ENCODE measurements at regions not wholly inside any gene's neighbourhood (a gene's known extent, or its start where the extent isn't known, plus 50 kb on each side); places are given as distances from the start of the nearest gene placed in this dataset.

DNA sequence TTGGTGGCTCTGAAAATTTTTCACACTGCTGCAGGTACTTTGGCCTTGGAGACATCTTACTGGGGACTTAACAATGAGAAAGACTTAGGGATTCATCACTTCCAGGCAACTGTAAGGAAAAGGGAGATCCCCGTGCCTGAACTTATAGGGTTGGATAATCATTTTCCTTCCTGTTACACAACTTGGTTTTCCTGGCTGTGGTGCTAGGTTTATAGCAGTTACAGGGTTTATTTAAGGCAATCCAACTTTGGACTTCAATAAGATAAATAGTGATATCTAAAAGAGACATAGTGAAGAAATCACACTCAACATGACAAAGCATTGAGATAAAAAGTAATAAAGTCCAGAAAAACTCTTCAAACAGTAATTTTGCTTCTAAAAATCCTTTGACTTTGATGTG lies 70.2 kb upstream of the RAPH1 start:
- DNase-seq (ENCODE audit: extremely low spot score, unreplicated experiment), result no peak
- no peaks in the 10 kb centered on the region for H3K27me3 Mint-ChIP-seq
- TF ChIP-seq, protein P1, sequence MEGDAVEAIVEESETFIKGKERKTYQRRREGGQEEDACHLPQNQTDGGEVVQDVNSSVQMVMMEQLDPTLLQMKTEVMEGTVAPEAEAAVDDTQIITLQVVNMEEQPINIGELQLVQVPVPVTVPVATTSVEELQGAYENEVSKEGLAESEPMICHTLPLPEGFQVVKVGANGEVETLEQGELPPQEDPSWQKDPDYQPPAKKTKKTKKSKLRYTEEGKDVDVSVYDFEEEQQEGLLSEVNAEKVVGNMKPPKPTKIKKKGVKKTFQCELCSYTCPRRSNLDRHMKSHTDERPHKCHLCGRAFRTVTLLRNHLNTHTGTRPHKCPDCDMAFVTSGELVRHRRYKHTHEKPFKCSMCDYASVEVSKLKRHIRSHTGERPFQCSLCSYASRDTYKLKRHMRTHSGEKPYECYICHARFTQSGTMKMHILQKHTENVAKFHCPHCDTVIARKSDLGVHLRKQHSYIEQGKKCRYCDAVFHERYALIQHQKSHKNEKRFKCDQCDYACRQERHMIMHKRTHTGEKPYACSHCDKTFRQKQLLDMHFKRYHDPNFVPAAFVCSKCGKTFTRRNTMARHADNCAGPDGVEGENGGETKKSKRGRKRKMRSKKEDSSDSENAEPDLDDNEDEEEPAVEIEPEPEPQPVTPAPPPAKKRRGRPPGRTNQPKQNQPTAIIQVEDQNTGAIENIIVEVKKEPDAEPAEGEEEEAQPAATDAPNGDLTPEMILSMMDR (conservative IDR thresholded peaks at IDR 0.05), result no peak
- H3K27ac Mint-ChIP-seq, result no peak overlapping the region
- no peaks in the 10 kb centered on the region for H3K36me3 Mint-ChIP-seq
- peaks cover 5% of the 10 kb centered on the region for H3K4me1 Mint-ChIP-seq (ENCODE audit: unreplicated experiment)
- H3K9me3 Mint-ChIP-seq, result no peaks in the 10 kb centered on the region
- no peak overlapping the region for H3K4me3 Mint-ChIP-seq

- TF ChIP-seq, protein P1 (conservative IDR thresholded peaks at IDR 0.05), result no peak
- Mint-ChIP-seq H3K36me3 (no peaks in the 10 kb centered on the region), H3K4me3 (no peak overlapping the region), H3K27me3 (no peaks in the 10 kb centered on the region), H3K9me3 (no peaks in the 10 kb centered on the region), H3K4me1 (ENCODE audit: unreplicated experiment) (peaks cover 5% of the 10 kb centered on the region), H3K27ac (no peak overlapping the region)
- DNase-seq (ENCODE audit: extremely low spot score, unreplicated experiment), result no peak
These were observed 71.0 kb upstream of the RAPH1 start for GRCh38 chr2:203606051-203606450.

DNA sequence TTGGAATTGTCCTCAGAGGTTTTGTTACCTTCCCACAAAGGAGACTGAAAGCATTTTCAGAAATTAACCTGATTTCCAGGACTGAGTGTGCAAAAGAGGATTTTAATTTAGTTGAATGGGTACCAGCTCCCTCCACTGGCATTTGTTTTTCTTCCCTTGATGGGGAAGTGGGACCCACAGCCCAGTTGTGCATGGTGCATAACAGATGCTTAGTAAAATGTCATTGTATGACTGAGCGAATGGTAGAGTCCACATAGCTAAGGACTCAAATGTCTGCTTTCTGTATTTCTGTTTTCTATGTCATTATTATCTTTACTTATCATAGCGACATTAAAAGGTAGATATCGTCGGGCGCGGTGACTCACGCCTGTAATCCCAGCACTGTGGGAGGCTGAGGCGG lies 75.5 kb upstream of the RAPH1 start:
- Mint-ChIP-seq H3K4me1 (ENCODE audit: unreplicated experiment) (no peaks in the 10 kb centered on the region), H3K27me3 (no peaks in the 10 kb centered on the region), H3K4me3 (no peak overlapping the region), H3K9me3 (no peaks in the 10 kb centered on the region), H3K27ac (no peak overlapping the region), H3K36me3 (no peaks in the 10 kb centered on the region)
- TF ChIP-seq, protein P1 (conservative IDR thresholded peaks at IDR 0.05), result no peak
- DNase-seq (ENCODE audit: extremely low spot score, unreplicated experiment), result no peak

GRCh38 chr2:203612246-203612645 lies 77.1 kb upstream of the RAPH1 start:
- Mint-ChIP-seq H3K9me3 (no peaks in the 10 kb centered on the region), H3K4me1 (ENCODE audit: unreplicated experiment) (no peaks in the 10 kb centered on the region), H3K27ac (no peak overlapping the region), H3K36me3 (no peaks in the 10 kb centered on the region), H3K27me3 (no peaks in the 10 kb centered on the region), H3K4me3 (no peak overlapping the region)
- DNase-seq (ENCODE audit: extremely low spot score, unreplicated experiment), result no peak
- TF ChIP-seq, protein P1 (conservative IDR thresholded peaks at IDR 0.05), result no peak

DNA sequence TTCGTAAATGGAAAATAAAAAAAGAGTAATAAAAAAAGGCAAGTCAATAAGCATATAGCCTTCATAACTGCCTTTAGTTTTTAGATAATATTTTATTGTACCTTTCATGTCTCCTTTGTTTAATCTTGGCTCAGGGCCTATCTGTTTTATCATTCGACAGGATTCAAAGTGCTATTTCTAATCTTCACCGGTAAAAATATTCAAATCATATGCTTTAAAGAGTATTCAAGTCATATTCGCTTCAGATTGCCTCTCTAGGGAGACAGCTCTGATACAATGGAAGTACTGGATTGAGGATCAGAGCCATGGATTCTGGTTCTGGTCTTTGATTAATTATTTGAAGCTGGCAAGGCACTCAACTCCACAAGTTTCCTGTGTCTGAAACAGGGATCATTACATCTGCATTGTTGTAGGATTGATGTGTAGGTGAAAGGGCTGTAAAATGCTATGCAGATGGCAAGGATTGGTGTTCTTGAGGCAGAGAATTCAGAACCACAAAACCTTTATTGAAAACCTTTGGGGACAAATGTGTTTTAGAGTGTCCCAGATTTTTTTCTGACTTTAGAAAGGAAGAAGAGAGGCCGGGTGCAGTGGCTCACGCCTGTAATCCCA lies 84.3 kb upstream of the RAPH1 start:
- no peak overlapping the region for H3K4me3 Mint-ChIP-seq
- H3K27me3 Mint-ChIP-seq, result no peaks in the 10 kb centered on the region
- TF ChIP-seq, protein P1 (conservative IDR thresholded peaks at IDR 0.05), result no peak
- no peaks in the 10 kb centered on the region for H3K36me3 Mint-ChIP-seq
- no peak overlapping the region for H3K27ac Mint-ChIP-seq
- H3K4me1 Mint-ChIP-seq (ENCODE audit: unreplicated experiment), result peaks cover 4% of the 10 kb centered on the region
- no peak for DNase-seq (ENCODE audit: extremely low spot score, unreplicated experiment)
- no peaks in the 10 kb centered on the region for H3K9me3 Mint-ChIP-seq

Data from type B pancreatic cell (in vitro differentiated cells).